OCI-LY1 (cell line): ENCODE measurements at regions not wholly inside any gene's neighbourhood (a gene's known extent, or its start where the extent isn't known, plus 50 kb on each side); places are given as distances from the start of the nearest gene placed in this dataset.

Source experiments
- H2AFZ ChIP-seq: fragments of 200-600 bp; sonication (generic), shearing (Covaris generic); 2 replicates; pipeline ENCODE4 v1.6.0; 2014; ENCODE audit warnings: antibody characterized with exemption, mild to moderate bottlenecking, low read length
- H3F3A ChIP-seq: fragments of 200-600 bp; sonication (generic), shearing (Covaris generic); 2 replicates; pipeline ENCODE4 v1.6.0; 2014; ENCODE audit warnings: mild to moderate bottlenecking, antibody characterized with exemption, low read length, moderate library complexity; ENCODE audit not compliant: insufficient read depth
- H3K27ac ChIP-seq: fragments of 200-600 bp; sonication (generic); 2 replicates; pipeline ENCODE4 v1.5.1; 2014; ENCODE audit warnings: low read length, mixed run types, mild to moderate bottlenecking, low read depth; ENCODE audit not compliant: poor library complexity, severe bottlenecking
- H3K27me3 ChIP-seq: fragments of 200-600 bp; sonication (generic); 2 replicates; pipeline ENCODE4 v1.6.0; 2014; ENCODE audit warnings: antibody characterized with exemption, mild to moderate bottlenecking, low read length, moderate library complexity; ENCODE audit not compliant: insufficient read depth
- H3K36me3 ChIP-seq: fragments of 200-600 bp; sonication (generic); 2 replicates; pipeline ENCODE4 v1.6.1; 2014; ENCODE audit warnings: mild to moderate bottlenecking, antibody characterized with exemption, low read length, moderate library complexity, mixed read lengths; ENCODE audit not compliant: insufficient read depth
- H3K4me1 ChIP-seq: fragments of 200-600 bp; sonication (generic); 2 replicates; pipeline ENCODE4 v1.5.1; 2014; ENCODE audit warnings: mild to moderate bottlenecking, low read length, moderate library complexity; ENCODE audit not compliant: insufficient read depth, severe bottlenecking
- H3K4me2 ChIP-seq: fragments of 200-600 bp; sonication (generic), shearing (Covaris generic); 2 replicates; pipeline ENCODE4 v1.6.1; 2014; ENCODE audit warnings: low read length
- H3K4me3 ChIP-seq: fragments of 200-600 bp; sonication (generic); 2 replicates; pipeline ENCODE4 v1.5.1; 2014; ENCODE audit warnings: low read length, low read depth, mild to moderate bottlenecking, mixed read lengths; ENCODE audit not compliant: poor library complexity, severe bottlenecking
- H3K79me2 ChIP-seq: fragments of 200-600 bp; shearing (Covaris generic); 2 replicates; pipeline ENCODE4 v1.6.1; 2016; ENCODE audit warnings: mixed run types, low read length, mixed read lengths; ENCODE audit not compliant: insufficient read depth
- H3K9ac ChIP-seq: fragments of 200-600 bp; sonication (generic), shearing (Covaris generic); 2 replicates; pipeline ENCODE4 v1.6.1; 2014; ENCODE audit warnings: mild to moderate bottlenecking, low read length, mixed read lengths
- H3K9me2 ChIP-seq: fragments of 200-600 bp; sonication (generic), shearing (Covaris generic); 2 replicates; pipeline ENCODE4 v1.6.1; 2014; ENCODE audit warnings: low read depth, mild to moderate bottlenecking, low read length, mixed read lengths
- H3K9me3 ChIP-seq: fragments of 200-600 bp; shearing (Covaris generic); 2 replicates; pipeline ENCODE4 v1.6.1; 2014; ENCODE audit warnings: low read length, mixed read lengths
- H4K20me1 ChIP-seq: fragments of 200-600 bp; sonication (generic), shearing (Covaris generic); 2 replicates; pipeline ENCODE4 v1.6.0; 2016; ENCODE audit warnings: mild to moderate bottlenecking, low read length; ENCODE audit not compliant: insufficient read depth
- CTCF ChIP-seq: fragments of 200-600 bp; sonication (generic), shearing (Covaris generic); IDR thresholded peaks from 2 replicates; pipeline ENCODE4 v1.5.1; 2017; ENCODE audit warnings: mild to moderate bottlenecking, antibody characterized with exemption, low read length, moderate library complexity, mixed read lengths
- EZH2 ChIP-seq: fragments of 200-600 bp; sonication (generic), shearing (Covaris generic); IDR thresholded peaks from 2 replicates; pipeline ENCODE4 v1.8.0; 2017; ENCODE audit warnings: borderline replicate concordance, mixed run types, mild to moderate bottlenecking, antibody characterized with exemption, low read length, moderate library complexity, mixed read lengths

DNA sequence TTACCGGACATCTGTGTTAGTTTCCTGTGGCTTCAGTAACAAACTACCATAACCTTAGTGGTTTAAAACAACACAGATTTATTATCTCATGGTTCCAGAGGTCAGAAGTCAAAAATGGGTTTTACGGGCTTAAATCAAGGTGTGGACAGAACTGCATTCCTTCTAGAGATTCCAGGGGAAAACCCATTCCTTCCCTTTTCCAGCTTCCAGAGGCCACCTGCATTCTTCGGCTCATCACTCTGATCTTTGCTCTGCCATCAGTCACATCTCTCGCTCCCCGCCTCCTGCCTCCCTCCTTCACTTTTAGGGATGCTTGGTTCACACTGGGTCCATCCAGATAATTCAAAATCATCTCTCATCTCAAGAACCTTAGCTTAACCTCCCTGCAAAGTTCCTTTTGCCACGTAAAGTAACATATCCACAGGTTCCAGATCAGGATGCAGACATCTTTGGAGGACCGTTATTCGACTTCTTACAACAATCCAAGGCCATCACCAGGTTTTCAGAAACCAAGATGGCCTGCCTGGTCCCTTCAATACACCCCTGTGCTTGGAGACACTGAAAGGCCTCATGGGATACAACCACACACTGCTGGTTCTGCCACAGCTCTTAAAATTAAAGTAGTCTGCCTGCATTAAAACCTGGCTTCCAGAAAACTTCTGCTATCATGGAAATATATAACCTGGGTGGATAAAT is 225.9 kb upstream of the MYO3A start:
- Histone ChIP-seq H3K9me2 (no peaks in the 10 kb centered on the region), H3K4me2 (no peak overlapping the region), H2AFZ (no peak overlapping the region), H4K20me1 (no peaks in the 10 kb centered on the region), H3K9me3 (no peaks in the 10 kb centered on the region), H3F3A (no peaks in the 10 kb centered on the region), H3K9ac (no peak overlapping the region), H3K27ac (no peak overlapping the region), H3K4me1 (no peaks in the 10 kb centered on the region), H3K27me3 (0 out of 2 replicates have a peak, but pooled peaks cover 7% of the 10 kb centered on the region), H3K36me3 (no peaks in the 10 kb centered on the region), H3K4me3 (no peak overlapping the region), H3K79me2 (no peaks in the 10 kb centered on the region)
- TF ChIP-seq EZH2, result no peak

DNA sequence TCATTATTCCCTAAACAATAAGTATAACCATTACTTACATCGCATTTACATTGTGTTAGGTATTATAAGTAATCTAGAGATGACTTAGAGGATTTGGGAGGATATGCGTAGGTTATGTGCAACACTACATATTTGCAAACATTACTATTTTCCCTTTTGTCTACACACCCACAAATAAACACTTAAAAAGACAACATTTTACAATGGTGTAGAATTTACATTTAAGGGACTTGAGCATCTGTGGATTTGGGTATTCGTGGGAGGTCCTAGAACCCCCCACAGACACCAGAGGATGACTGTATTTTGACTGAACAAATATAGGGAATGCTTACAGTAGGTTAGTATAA is 220.2 kb upstream of the MYO3A start:
- H3K9ac ChIP-seq, result no peak overlapping the region
- no peaks in the 10 kb centered on the region for H3F3A ChIP-seq
- H3K4me2 ChIP-seq, result no peak overlapping the region
- H2AFZ ChIP-seq, result no peak overlapping the region
- H3K9me3 ChIP-seq, result no peaks in the 10 kb centered on the region
- H3K9me2 ChIP-seq, result no peaks in the 10 kb centered on the region
- H3K36me3 ChIP-seq, result no peaks in the 10 kb centered on the region
- H3K27ac ChIP-seq, result no peak overlapping the region
- no peak overlapping the region for H3K4me3 ChIP-seq
- H4K20me1 ChIP-seq, result no peaks in the 10 kb centered on the region
- H3K27me3 ChIP-seq, result 0 out of 2 replicates have a peak, but pooled peaks cover 7% of the 10 kb centered on the region
- H3K79me2 ChIP-seq, result no peaks in the 10 kb centered on the region
- TF ChIP-seq EZH2, result no peak
- TF ChIP-seq CTCF, result no peak
- H3K4me1 ChIP-seq, result no peaks in the 10 kb centered on the region

- no peak for TF ChIP-seq EZH2
- no peak for TF ChIP-seq CTCF
Measured at GRCh38 chr10:25724241-25724640, 209.8 kb upstream of the MYO3A start.

More at GRCh38 chr10:25724241-25724640, 209.8 kb upstream of the MYO3A start:
- Histone ChIP-seq H3F3A (no peaks in the 10 kb centered on the region), H3K9me3 (no peaks in the 10 kb centered on the region), H4K20me1 (no peaks in the 10 kb centered on the region), H3K79me2 (no peaks in the 10 kb centered on the region), H2AFZ (no peak overlapping the region), H3K9ac (no peak overlapping the region), H3K4me3 (no peak overlapping the region), H3K9me2 (no peaks in the 10 kb centered on the region), H3K4me1 (no peaks in the 10 kb centered on the region), H3K27me3 (no peaks in the 10 kb centered on the region), H3K4me2 (no peak overlapping the region), H3K36me3 (no peaks in the 10 kb centered on the region), H3K27ac (no peak overlapping the region)
